ENCODE measurements at regions not wholly inside any gene's neighbourhood (a gene's known extent, or its start where the extent isn't known, plus 50 kb on each side); places are given as distances from the start of the nearest gene placed in this dataset.

- no peak overlapping the region for H3K9ac ChIP-seq (ENCODE audit: low read depth, low read length)
- no peak overlapping the region for H2BK20ac ChIP-seq (ENCODE audit: low read depth, low read length)
- no peaks in the 10 kb centered on the region for H3K36me3 ChIP-seq (ENCODE audit: control insufficient read depth, insufficient read depth, low read length)
- no peak overlapping the region for H3K4ac ChIP-seq (ENCODE audit: low read depth, low read length)
- intact Hi-C loops (cut with micrococcal nuclease) (no loop called here), in situ Hi-C loops (cut with MboI; ENCODE audit: low sequenced_read_pairs) (no loop called here), dilution Hi-C loops (cut with HindIII; ENCODE audit: low sequenced_read_pairs, unreplicated experiment) (no loop called here)
- H2AFZ ChIP-seq (replicated peaks; ENCODE audit: low read length, poor library complexity): no peak overlapping the region
- no peaks in the 10 kb centered on the region for H3K4me1 ChIP-seq (ENCODE audit: control insufficient read depth, insufficient read depth, low read length)
- no peak overlapping the region for H4K8ac ChIP-seq (ENCODE audit: low read depth in 2 of 2, low read length in 2 of 2)
- H3K9me1 ChIP-seq (ENCODE audit: insufficient read depth, low read length): no peaks in the 10 kb centered on the region
- H4K5ac ChIP-seq (ENCODE audit: low read depth, low read length): no peak overlapping the region
- H2BK120ac ChIP-seq (ENCODE audit: low read depth, low read length): no peak overlapping the region
- no peak overlapping the region for H2AK9ac ChIP-seq (replicated peaks; ENCODE audit: low read depth, low read length, poor library complexity)
- no peak overlapping the region for H3K56ac ChIP-seq (ENCODE audit: extremely low read depth, insufficient read depth, low read length)
- H3K4me3 ChIP-seq (ENCODE audit: insufficient read depth, low read depth, low read length): no peak overlapping the region
- ChIA-PET POLR2A (ENCODE audit: unreplicated experiment) (no interaction called here), CTCF (no interaction called here)
- no peak overlapping the region for H3K18ac ChIP-seq (ENCODE audit: low read depth, low read length)
- WGBS, 2 experiments (ENCODE audit: extremely low coverage in 2 of 2, insufficient read length in 1 of 2): 60% methylated on average over 1 of the region's 3 CpGs; no CpG with 5 or more reads in 1 of the 2 experiments
- no peaks in the 10 kb centered on the region for H4K20me1 ChIP-seq (ENCODE audit: insufficient read depth, low read length)
- no peak overlapping the region for H3K14ac ChIP-seq (replicated peaks; ENCODE audit: low read depth, low read length)
- H3K9me3 ChIP-seq (ENCODE audit: control insufficient read depth, insufficient read depth, low read length): no peaks in the 10 kb centered on the region
- no peak overlapping the region for H2BK15ac ChIP-seq (ENCODE audit: low read depth, low read length)
- no peak overlapping the region for H2AK5ac ChIP-seq (ENCODE audit: low read depth, low read length)
- no peak overlapping the region for H4K91ac ChIP-seq (ENCODE audit: insufficient read depth, low read depth, low read length)
- TF ChIP-seq CTCF (conservative IDR thresholded peaks at IDR 0.05; ENCODE audit: low read depth, low read length) (no peak), MXI1 (IDR thresholded peaks at IDR 0.05; ENCODE audit: borderline replicate concordance, low read depth, low read length) (no peak), RCOR1 (IDR thresholded peaks at IDR 0.05; ENCODE audit: insufficient replicate concordance, low read length) (no peak), ELK1 (IDR thresholded peaks at IDR 0.05; ENCODE audit: borderline replicate concordance, low read depth, low read length) (no peak), FOS (IDR thresholded peaks at IDR 0.05; ENCODE audit: low read depth, low read length) (no peak), POLR2A (IDR thresholded peaks at IDR 0.05; ENCODE audit: low read depth, low read length) (no peak), USF2 (IDR thresholded peaks at IDR 0.05; ENCODE audit: low read depth, low read length) (no peak), RFX5 (IDR thresholded peaks at IDR 0.05; ENCODE audit: low read depth, low read length) (no peak), BHLHE40 (IDR thresholded peaks at IDR 0.05; ENCODE audit: low read depth, low read length) (no peak), MAFK (IDR thresholded peaks at IDR 0.05; ENCODE audit: low read depth, low read length) (no peak), SMC3 (IDR thresholded peaks at IDR 0.05; ENCODE audit: low read depth, low read length) (no peak), CEBPB (IDR thresholded peaks at IDR 0.05; ENCODE audit: low read depth, low read length) (no peak), RAD21 (IDR thresholded peaks at IDR 0.05; ENCODE audit: low read length) (no peak), NFE2L2 (IDR thresholded peaks at IDR 0.05; ENCODE audit: low read depth, low read length) (no peak), CHD1 (IDR thresholded peaks at IDR 0.05; ENCODE audit: low read depth, low read length) (no peak), MAZ (IDR thresholded peaks at IDR 0.05; ENCODE audit: borderline replicate concordance, low read depth, low read length) (no peak)
- no TSS peak for BruUV-seq (replicated peaks)
- no peak overlapping the region for H2BK5ac ChIP-seq (ENCODE audit: low read depth, low read length, poor library complexity, severe bottlenecking)
- no peak for ATAC-seq (ENCODE audit: low read depth)
- DNase-seq: no peak
- no peak overlapping the region for H3K27ac ChIP-seq (ENCODE audit: insufficient read depth, low read length)
- no peaks in the 10 kb centered on the region for H3K79me1 ChIP-seq (ENCODE audit: low read depth in 1 of 2, low read length in 2 of 2)
- no peak overlapping the region for H3K4me2 ChIP-seq (ENCODE audit: low read depth, low read length)
- H3K27me3 ChIP-seq (ENCODE audit: control insufficient read depth, insufficient read depth, low read length): no peaks in the 10 kb centered on the region
- no peak overlapping the region for H3K23ac ChIP-seq (ENCODE audit: low read depth, low read length)
These were observed 453.0 kb downstream of the EFNA5 start for GRCh38 chr5:107217721-107218130.

Data from IMR-90 (cell line).